GM18909 (cell line): ENCODE measurements at regions not wholly inside any gene's neighbourhood (a gene's known extent, or its start where the extent isn't known, plus 50 kb on each side); places are given as distances from the start of the nearest gene placed in this dataset.

Source experiments
- ATAC-seq: cut with Tn5 transposase; IDR thresholded peaks from one replicate; pipeline ENCODE4 v1.9.1; 2021; ENCODE audit warnings: mild to moderate bottlenecking; ENCODE audit not compliant: unreplicated experiment, poor library complexity

DNA sequence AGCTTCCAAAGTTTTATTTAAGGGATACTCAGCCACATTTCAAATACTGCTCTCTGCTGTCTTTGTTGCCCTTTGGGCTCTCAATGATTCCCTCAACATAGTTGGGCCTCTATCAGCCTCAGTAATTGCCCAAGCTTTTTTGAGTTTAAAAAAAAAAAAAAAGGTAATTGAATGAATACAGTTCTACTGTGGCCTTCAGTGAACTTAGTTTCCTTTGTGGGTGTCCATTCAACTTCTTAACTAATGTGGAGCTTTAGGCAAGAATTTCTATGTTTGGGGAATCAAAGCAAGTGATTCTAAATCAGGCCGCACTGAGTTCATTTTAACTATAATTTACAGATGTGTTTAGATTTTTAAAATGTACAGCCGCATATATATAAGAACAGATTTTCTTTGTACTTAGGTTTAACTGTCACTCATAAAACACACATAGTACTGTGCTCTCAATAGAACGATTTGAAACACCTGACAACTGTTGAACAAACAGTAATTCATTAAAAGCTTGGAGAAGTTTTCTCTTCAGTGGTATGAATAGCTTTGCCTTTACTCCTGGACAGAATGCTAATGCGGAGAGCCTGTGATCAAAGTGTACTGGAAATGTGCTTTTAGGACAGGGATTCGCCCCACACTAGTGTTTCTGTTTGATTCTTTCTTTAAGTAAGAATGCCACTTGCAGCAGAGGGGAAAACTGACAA lies 844.9 kb upstream of the SEMA6D start:
- no peak for ATAC-seq

DNA sequence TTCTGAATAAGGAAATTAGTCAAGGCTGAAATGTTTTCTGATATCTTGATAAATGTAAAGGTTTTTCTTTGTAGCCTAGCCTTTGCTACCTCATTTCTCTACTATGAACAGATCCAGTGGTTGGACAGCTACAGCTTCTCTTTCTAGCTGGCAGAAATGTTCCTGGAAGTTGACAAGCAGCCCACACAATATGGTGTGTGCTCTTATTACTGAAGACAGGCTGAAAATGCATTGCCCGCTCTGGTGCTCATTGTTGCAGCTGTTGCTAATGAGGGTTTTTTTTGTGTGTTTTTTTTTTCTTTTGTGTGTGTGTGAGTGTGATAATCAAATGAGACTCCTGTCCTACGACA lies 844.3 kb upstream of the SEMA6D start:
- ATAC-seq: no peak

DNA sequence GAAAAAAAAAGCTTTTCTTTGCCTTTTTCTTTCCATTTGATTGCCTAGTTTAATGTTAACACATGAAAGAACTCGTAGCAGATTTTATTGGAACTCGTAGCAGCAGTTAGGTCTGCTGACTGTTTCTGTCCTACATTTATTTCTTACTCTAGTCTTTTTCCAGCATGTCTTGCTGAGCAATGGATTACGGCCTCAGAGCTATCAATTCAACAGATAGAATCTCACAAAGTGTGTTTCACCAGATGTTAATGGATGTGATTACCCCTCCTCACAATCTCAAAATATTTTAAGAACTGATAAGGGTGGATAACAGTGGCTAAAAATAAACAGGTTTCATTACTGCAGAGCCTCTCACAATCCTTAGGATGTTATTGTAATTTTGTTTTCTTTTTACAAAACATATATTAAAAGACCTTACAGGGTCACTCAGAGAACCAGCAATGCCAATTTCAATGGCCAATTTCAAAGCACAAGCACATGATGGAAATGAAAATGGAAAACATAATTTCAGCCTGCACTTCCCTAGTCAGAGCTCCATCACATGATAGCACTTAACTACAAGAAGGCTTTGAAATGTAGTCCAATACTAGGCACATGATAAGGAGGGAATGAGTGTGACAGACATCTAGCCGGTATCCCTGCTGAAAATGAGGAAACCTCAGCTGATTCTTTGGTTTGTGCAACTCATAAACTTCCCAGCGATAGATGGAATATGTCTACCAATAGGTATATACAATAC lies 838.1 kb upstream of the SEMA6D start:
- ATAC-seq: no peak

DNA sequence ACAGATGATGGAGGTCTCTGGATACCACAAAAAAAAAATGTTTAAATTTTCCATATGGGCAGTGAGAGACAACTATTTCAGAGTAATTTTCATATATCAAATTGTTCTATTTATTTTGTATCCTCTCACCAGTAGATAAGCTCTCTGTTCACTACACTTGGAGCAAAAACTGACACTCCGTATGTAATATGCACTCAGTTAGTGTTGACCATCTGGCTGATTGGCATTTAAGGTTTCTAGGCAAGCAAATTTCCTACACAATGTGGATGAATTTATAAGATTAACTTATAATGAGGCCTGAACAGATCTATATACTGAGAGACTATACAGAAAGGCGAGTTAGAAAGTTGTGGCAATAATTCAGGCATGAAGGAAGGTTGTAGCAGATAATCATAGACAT lies 836.5 kb upstream of the SEMA6D start:
- ATAC-seq: no peak

DNA sequence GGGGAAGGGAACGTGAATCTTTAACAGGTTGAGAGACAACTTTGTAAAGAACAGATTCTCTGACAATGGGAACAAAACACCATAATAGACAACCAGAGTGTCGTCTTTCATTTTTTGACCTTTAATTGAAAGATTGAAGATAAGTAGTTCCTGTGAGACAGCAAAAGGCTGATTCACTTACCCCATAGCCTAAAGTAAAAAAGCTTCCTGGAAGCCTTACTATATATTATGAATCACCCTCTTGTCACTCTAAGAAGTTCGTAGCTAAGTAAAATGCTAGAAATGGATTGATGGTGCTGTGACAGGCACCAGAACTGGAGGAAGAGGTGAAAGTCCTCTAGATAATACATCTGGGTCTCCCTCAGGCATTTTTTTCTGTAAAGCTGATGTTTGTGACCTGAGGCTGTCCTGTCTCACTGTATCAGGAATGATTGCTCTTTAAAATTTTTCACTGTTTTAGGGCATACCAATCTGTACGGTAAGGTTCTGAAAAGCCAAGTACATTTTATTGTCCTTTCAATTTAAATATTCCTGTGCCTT lies 824.6 kb upstream of the SEMA6D start:
- ATAC-seq: no peak

DNA sequence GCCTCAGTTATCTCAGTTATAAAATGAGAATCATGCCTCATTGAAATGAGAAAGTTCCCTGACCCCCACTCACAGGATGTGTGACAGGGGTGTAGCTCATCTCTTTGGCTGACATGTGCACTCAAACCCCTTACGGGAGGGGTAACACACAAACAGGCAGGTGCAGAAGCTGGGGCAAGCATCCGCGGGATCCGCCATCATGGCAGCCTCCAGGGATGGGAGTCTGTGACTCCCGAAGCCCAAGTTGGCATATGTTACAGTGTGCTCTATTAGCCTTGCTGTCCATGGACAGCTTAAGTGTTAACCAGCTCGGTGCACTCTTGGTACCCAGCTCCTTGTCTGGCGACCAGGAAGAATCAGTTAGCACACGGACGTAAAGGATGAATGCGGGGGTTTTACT lies 822.7 kb upstream of the SEMA6D start:
- no peak for ATAC-seq

DNA sequence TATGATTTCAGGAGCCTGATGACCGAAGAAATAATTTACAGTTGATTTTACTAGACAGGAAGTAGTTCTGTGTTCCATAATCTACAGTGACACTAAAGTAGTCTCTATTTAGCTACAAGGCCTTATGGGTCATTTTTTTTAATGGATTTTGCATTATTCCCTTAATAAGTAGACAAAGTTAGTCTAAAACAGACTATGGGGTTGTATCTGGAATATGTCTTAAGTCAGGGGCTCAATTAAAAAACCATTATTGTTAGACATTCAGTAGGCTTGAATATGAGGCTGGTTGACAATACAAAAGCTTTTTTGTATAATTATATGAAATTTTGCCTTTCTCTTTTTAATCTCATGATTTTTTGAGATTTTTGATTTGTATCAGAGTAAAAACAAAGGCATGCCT lies 820.0 kb upstream of the SEMA6D start:
- ATAC-seq: no peak

DNA sequence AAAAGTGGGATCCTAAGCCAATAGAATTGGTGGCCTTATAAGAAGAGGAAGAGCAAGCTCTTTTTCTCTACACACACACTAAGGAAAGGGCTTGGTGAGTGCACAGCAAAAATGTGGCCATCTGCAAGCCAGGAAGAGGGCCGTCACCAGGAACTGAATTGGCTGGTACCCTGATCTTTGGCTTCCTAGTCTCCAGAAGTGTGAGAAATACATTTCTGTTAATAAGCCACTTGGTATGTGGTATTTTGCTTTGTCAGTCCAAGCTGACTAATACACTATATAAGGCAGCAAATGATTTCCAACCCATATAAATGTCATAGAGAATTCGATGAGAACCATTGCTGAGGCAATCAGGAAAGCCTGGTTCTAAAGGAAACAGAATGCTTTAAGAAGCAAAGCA lies 816.3 kb upstream of the SEMA6D start:
- no peak for ATAC-seq

DNA sequence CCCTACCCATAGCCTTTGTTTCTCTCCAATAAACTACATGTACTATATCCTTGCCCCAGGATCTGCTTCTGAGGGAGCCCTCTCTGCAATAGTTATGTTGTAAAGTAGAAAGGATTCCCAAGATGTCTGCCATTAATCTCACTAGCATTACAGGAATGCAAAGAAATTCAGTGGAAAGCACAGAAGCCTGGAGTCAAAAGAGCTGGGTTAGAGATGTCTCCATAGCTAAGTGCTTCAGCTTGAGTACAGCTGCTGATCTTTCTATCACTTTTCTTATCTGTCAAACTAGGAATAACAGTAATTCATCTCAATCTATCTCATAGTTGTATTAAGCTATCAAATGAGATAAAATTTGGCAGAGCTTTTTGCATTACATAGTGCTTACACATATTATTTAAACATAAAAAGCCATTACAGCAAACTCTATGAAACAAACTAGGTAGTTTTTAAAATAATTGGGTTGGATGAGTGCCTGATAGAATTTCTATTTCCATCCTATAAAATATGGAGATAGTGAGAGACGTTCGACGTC lies 799.5 kb upstream of the SEMA6D start:
- ATAC-seq: no peak

DNA sequence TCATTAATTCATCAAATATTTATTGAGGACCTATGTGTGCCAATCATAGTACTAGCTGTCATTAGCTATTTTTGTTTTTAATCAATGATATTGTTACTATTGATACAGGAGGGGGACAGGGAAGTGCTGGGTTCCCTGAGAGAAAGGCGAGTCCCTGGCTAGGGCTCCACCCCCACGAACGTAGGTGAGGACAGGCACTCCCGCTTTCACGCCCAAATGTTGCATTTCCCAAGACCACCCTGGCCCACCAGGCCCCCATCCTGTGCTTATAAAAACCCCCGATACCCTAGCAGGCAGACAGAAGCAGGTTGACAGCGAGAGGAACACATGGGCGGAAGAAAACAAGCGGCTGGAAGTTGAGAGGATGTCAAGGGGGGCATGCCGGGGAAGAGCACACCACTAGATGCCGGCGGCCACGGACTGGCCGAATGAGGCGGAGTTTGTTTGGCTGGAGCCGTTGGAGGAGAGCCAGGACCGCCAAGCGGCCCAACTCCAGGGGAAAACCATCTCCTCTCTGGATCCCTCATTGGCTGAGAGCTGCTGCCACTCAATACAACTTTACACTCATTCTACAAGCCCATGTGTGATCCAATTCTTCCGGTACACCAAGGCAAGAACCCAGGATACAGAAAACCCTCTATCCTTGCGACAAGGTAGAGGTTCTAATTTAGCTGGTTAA lies 798.7 kb upstream of the SEMA6D start:
- ATAC-seq: no peak

DNA sequence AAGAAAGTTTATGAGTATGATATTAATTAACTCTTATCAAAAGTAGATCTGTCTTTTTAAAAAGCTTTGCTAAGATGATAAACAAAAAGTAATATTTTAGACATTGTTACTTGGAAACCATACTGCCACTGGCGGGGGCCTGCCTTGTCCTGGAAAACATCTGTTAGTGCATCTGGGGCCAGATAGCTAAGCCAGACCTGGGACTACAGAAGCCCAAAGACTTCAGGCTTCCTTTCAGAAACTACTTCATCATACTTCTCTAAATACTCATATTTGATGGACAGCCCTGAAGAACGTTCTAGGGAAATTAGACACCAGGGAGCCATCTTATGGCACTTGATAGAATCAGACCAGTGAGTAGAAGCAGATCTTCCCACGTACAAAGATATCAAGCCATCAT lies 795.4 kb upstream of the SEMA6D start:
- no peak for ATAC-seq

DNA sequence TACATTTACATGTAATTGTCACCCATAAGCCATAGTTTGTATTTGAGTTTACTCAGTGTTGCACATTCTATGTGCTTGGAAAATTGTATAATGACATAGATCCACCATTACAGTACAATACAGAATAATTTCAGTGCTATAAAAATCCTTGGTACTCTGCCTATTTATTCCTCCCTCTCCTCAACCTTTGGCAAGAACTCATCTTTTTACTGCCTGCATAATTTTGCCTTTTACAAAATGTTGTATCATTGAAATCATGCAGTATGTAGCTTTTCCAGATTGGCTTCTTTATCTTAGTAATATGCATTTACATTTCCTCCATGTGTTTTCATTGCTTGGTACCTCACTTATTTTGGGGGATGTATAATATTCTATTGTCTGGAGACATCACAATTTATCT lies 786.9 kb upstream of the SEMA6D start:
- no peak for ATAC-seq

DNA sequence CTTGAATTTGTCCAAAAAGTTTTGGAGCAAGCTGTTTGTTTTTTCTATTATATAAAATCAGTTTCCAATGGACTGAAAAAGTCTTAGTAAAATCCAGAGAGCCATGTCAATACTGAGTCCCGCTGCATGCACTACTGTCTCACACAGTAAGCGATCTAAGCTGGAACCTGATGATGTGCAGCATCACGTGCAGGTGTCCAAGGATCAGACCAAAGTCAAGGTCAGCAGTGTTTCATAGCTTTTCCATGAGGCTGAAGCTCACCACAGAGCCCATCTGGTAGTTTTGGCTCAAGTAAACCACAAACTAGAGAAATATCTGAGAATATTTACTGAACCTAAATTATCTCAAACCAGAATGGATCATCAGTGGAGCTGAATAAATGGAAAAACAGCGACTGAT lies 784.0 kb upstream of the SEMA6D start:
- no peak for ATAC-seq

DNA sequence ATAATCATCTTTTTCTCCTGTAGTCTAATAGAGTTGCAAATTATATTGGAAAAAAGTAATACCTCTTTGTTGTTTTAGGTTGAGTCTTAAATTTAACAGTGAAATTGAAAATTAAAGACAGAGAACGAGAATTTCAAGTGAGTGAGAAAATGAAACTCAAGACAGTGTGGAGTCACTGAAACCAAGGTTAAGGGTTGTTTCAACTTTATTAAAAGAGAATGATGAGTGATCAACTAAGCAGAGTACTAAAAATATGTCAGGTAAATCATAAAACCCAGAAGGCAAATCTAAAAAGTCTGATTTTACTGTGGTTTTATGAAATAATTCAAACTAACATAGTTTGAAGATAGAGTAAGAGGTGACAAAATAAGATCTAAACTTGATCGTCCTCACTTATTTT lies 782.5 kb upstream of the SEMA6D start:
- no peak for ATAC-seq

DNA sequence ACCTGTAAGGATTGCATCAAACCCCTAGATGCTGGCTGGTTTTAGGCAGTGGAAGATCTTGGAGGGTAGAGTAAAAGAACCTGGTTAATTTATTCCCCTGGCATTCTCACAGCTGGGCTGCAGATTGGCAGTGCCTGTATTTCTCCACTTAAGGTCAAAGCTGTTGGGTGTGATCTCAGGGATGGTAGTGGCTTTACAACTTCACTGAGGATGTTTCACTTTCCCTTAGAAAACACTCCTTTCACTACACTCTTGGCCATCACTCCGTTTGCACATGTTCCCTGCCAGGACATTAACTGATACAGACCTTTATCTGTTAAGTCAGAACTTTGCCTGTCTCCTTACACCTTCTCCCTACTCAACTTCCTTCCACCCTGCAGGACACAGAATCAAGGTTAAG lies 779.1 kb upstream of the SEMA6D start:
- ATAC-seq: no peak

DNA sequence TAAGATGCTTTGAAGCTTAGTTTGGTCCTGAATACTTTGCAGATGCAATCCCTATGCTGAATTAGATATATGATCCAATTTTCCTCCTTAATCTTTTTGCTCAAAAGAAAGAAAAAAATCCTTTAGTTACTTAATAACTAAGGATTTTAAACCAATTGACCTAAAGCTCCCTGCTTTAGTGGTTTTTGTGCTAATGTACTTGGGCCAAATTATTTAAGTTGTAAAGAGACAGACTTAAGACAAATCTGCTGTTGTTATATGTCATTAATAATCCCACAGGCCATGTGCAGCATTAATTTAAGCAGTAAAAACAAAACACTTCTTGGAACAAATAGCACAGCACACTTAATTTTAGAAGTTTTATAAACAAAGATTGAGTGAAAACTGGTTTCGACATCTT lies 776.1 kb upstream of the SEMA6D start:
- ATAC-seq: no peak

DNA sequence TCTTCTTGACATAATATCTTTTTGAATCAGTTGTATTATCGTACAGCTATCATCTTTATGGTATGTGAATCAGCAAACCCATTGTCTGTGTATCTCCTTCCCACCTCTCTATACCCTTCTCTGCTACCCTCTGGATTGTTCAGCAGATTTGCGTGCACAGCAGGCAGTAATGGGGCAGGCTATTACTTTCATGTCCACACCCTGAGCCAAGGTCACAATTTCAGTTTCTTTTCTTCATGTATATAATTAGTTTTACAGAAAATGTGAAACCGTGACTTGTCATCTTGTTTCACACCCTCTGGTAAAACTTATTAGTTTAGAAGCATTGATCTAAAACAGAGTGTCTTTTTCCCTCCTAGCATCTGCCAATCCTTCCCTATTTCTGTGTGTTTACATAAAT lies 770.4 kb upstream of the SEMA6D start:
- no peak for ATAC-seq

DNA sequence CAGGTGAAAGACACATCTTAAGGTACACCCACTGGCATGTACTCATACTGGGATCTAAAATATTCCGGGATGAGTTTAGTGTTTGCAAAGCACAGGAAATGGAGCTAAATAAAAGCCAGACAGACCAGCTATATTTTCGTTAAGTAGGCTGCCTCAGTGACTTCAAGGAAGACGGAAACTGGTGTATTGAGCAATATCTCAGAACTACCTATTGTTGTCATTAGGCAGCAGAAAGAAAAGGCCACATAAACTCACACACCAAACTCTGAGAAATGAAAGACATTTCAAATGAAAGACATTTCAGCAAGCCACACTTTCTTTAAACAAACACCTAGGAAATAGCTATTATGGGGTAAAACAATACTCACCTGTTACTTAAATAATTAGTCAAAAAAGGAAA lies 761.7 kb upstream of the SEMA6D start:
- ATAC-seq: no peak

DNA sequence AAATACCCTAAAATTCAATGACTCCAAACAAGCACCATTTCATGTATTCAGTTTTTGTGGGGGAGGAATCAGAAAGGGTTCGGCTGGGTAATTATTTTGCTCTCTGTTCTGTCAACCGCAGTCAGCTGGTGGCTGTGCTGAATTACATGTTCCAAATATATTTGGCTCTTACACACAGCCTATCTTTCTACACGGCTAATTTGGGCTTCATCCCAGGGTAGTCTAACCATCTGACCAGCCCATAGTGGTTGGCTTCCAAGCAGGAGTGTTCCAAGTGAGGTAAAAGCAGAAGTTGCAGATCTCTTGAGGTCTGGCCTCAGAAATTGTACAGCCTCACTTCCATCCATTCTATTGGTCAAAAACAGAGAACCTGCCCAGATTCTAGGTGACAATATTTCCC lies 760.8 kb upstream of the SEMA6D start:
- no peak for ATAC-seq

DNA sequence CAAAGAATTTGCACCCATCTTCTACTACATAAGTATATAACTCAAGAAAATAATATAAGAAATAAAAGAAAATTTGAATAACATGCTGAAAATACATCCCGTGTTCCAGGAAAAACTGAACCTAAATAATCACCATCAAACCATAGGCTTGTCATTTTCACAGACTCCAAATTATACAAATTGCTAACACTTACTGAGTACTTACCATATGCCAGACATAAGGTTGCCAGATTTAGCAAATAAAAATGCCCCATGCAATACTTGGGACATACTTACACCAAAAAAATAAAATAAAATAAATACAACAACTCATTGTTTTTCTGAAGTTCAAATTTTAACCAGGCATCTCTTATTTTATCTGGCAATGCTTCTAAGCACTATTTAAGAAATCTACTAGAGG lies 760.4 kb upstream of the SEMA6D start:
- ATAC-seq: no peak

DNA sequence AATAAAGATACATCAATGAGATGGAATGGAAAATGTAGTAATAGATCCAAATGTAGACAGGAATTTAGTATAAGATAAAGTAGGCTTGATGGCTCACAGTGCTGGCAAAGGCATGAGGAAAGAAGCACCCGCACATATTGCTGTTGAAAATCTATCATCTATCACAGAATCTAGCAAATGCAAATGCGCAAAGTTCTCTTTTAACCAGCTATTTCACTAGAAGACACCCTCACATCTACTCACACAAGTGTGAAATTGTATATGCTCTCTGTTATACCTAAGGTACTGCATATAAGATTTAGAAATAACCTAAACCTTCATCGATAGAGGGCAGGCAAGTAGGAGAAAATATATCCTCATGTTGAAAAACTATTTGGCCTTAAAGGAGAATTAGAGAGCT lies 756.7 kb upstream of the SEMA6D start:
- ATAC-seq: no peak
